MCF 10A (cell line): ENCODE measurements at regions not wholly inside any gene's neighbourhood (a gene's known extent, or its start where the extent isn't known, plus 50 kb on each side); places are given as distances from the start of the nearest gene placed in this dataset.

Source experiments
- BruUV-seq: library from RNA; stranded (reverse); fragments of 400-500 nt; replicated peaks from 2 replicates; lab custom pipeline; 2021; lab: Mats Ljungman, UMichigan
- CTCF ChIA-PET: fragments of 300-600 bp; sonication (Branson Sonifier 250); formaldehyde crosslinking; extraction: SDS; loops from one replicate; lab custom pipeline; 2021; ENCODE audit warnings: antibody characterized with exemption, inconsistent platforms; lab: Yijun Ruan, JAX
- POLR2A ChIA-PET: fragments of 300-600, 350-650 bp; sonication (Branson Sonifier 250); formaldehyde crosslinking; extraction: SDS; loops from one replicate; lab custom pipeline; 2020; ENCODE audit warnings: antibody characterized with exemption, inconsistent platforms; lab: Yijun Ruan, JAX
- DNase-seq: peaks from one replicate; pipeline ENCODE4 v3.0.0-alpha.2; 2018; ENCODE audit not compliant: unreplicated experiment
- H3K27ac Mint-ChIP-seq: one replicate; pipeline ENCODE4 v1.8.0; 2022; ENCODE audit warnings: mild to moderate bottlenecking, low read depth, mixed read lengths; ENCODE audit not compliant: unreplicated experiment
- H3K27me3 Mint-ChIP-seq: one replicate; pipeline ENCODE4 v1.8.0; 2022; ENCODE audit warnings: mixed read lengths; ENCODE audit not compliant: insufficient read depth, unreplicated experiment
- H3K36me3 Mint-ChIP-seq: one replicate; pipeline ENCODE4 v1.8.0; 2022; ENCODE audit warnings: mild to moderate bottlenecking, moderate library complexity, mixed read lengths; ENCODE audit not compliant: insufficient read depth, unreplicated experiment
- H3K4me1 Mint-ChIP-seq: one replicate; pipeline ENCODE4 v1.8.0; 2022; ENCODE audit warnings: mixed read lengths; ENCODE audit not compliant: insufficient read depth, unreplicated experiment
- H3K4me3 Mint-ChIP-seq: one replicate; pipeline ENCODE4 v1.8.0; 2022; ENCODE audit warnings: mild to moderate bottlenecking, moderate library complexity, mixed read lengths; ENCODE audit not compliant: unreplicated experiment
- H3K9me3 Mint-ChIP-seq: one replicate; pipeline ENCODE4 v1.8.0; 2022; ENCODE audit warnings: mixed read lengths; ENCODE audit not compliant: unreplicated experiment
- CTCF ChIP-seq: fragments of 200-600 bp; IDR thresholded peaks from one replicate; pipeline ENCODE4 v1.8.0; 2022; ENCODE audit warnings: antibody characterized with exemption, mild to moderate bottlenecking; ENCODE audit not compliant: unreplicated experiment
- intact Hi-C: fragments of 100-400 bp; cut with micrococcal nuclease; formaldehyde crosslinking; loops from 2 replicates; pipeline ENCODE4 v1.14.1; 2022

- no peak for DNase-seq
- intact Hi-C loops, result no loop called here
- Mint-ChIP-seq H3K4me1 (no peaks in the 10 kb centered on the region), H3K36me3 (no peaks in the 10 kb centered on the region), H3K27me3 (no peaks in the 10 kb centered on the region), H3K27ac (no peak overlapping the region), H3K9me3 (no peaks in the 10 kb centered on the region), H3K4me3 (no peak overlapping the region)
- no TSS peak for BruUV-seq
- ChIA-PET CTCF (no interaction called here), POLR2A (no interaction called here)
- no peak for TF ChIP-seq CTCF
Observed at GRCh38 chr4:129350834-129351721, 255.1 kb downstream of the C4orf33 start.

- intact Hi-C loops, result no loop called here
- CTCF ChIA-PET, result interaction anchor here (0.6 to 3.1 kb wide), 5 partner anchors 9 to 1500 kb away, joined by 3 to 20 read pairs (median 5); no protein-coding TSS in a partner anchor
- H3K27me3 Mint-ChIP-seq, result no peaks in the 10 kb centered on the region
Observed at GRCh38 chr4:129352480-129352879, 256.5 kb downstream of the C4orf33 start.

GRCh38 chr4:129353490-129353889 is 257.5 kb downstream of the C4orf33 start:
- POLR2A ChIA-PET, result interaction anchor here (0.5 kb wide), 1 partner anchor 720 kb away, joined by 3 read pairs; no protein-coding TSS in a partner anchor
- intact Hi-C loops, result no loop called here
- H3K27me3 Mint-ChIP-seq, result no peaks in the 10 kb centered on the region
- H3K27ac Mint-ChIP-seq, result no peak overlapping the region
- CTCF ChIA-PET, result interaction anchor here (0.6 to 3.1 kb wide), 5 partner anchors 10 to 1499 kb away, joined by 3 to 20 read pairs (median 5); no protein-coding TSS in a partner anchor
- H3K4me1 Mint-ChIP-seq, result peaks cover 6% of the 10 kb centered on the region
- no TSS peak for BruUV-seq
- no peaks in the 10 kb centered on the region for H3K9me3 Mint-ChIP-seq
- H3K36me3 Mint-ChIP-seq, result no peaks in the 10 kb centered on the region
- no peak for TF ChIP-seq CTCF
- H3K4me3 Mint-ChIP-seq, result no peak overlapping the region
- no peak for DNase-seq

More at GRCh38 chr4:129352480-129352879, 256.5 kb downstream of the C4orf33 start:
- Mint-ChIP-seq H3K9me3 (no peaks in the 10 kb centered on the region), H3K36me3 (no peaks in the 10 kb centered on the region), H3K4me1 (no peaks in the 10 kb centered on the region), H3K27ac (no peak overlapping the region), H3K4me3 (no peak overlapping the region)
- no TSS peak for BruUV-seq
- TF ChIP-seq CTCF, result no peak
- DNase-seq, result no peak
- POLR2A ChIA-PET, result interaction anchor here (0.7 kb wide), 1 partner anchor 1991 kb away, joined by 3 read pairs; no protein-coding TSS in a partner anchor

GRCh38 chr4:129355031-129355430 is 259.1 kb downstream of the C4orf33 start:
- Mint-ChIP-seq H3K9me3 (no peaks in the 10 kb centered on the region), H3K36me3 (no peaks in the 10 kb centered on the region), H3K4me1 (peaks cover 12% of the 10 kb centered on the region), H3K27ac (no peak overlapping the region), H3K4me3 (no peak overlapping the region), H3K27me3 (no peaks in the 10 kb centered on the region)
- POLR2A ChIA-PET, result no interaction called here
- TF ChIP-seq CTCF, result no peak
- BruUV-seq, result no TSS peak
- CTCF ChIA-PET, result interaction anchor here (0.5 to 3.1 kb wide), 5 partner anchors 10 to 1351 kb away, joined by 3 to 20 read pairs (median 3); no protein-coding TSS in a partner anchor
- no peak for DNase-seq
- intact Hi-C loops, result no loop called here
